ENCODE measurements at regions not wholly inside any gene's neighbourhood (a gene's known extent, or its start where the extent isn't known, plus 50 kb on each side); places are given as distances from the start of the nearest gene placed in this dataset.

DNA sequence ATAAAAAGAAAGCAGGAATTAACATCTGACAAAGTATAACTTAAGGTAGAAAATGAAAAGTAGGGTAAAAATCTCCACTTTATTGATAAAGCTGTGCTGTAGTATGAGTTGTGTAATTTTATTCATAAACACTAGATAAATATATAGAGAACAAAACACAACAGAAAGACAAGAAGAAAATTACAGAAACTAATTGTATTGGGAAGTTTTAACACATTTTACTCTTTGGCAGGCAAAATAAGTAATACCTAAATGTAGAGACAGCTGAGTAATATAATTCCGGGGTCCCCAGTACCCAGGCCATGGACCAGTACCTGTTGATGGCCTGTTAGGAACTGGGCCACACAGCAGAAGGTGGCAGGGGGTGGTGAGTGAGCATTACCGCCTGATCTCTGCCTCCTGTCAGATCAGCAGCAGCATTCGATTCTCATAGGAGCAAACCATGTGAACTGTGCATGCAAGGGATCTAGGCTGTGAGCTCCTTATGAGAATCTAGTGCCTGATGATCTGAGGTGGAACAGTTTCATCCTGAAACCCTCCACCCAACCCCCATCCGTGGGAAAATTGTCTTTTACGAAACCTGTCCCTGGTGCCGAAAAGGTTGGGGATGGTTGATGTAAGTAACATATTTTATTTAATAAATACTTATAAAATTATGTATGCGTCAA lies 84.4 kb upstream of the ETV6 start:
- DNase-seq (ENCODE audit: low read depth in 4 of 4, low spot score in 3 of 4): no peak

GRCh38 chr12:11565752-11566151 lies 83.7 kb upstream of the ETV6 start:
- no peak for DNase-seq (ENCODE audit: low read depth in 4 of 4, low spot score in 3 of 4)

GRCh38 chr12:11568155-11568761 lies 81.2 kb upstream of the ETV6 start:
- no peak for DNase-seq (ENCODE audit: low read depth in 4 of 4, low spot score in 3 of 4)

GRCh38 chr12:11568762-11569478 lies 80.6 kb upstream of the ETV6 start:
- DNase-seq (ENCODE audit: low read depth in 4 of 4, low spot score in 3 of 4): no peak

- DNase-seq (ENCODE audit: low read depth in 4 of 4, low spot score in 3 of 4): no peak
These were observed 79.8 kb upstream of the ETV6 start for GRCh38 chr12:11569716-11570115.

DNA sequence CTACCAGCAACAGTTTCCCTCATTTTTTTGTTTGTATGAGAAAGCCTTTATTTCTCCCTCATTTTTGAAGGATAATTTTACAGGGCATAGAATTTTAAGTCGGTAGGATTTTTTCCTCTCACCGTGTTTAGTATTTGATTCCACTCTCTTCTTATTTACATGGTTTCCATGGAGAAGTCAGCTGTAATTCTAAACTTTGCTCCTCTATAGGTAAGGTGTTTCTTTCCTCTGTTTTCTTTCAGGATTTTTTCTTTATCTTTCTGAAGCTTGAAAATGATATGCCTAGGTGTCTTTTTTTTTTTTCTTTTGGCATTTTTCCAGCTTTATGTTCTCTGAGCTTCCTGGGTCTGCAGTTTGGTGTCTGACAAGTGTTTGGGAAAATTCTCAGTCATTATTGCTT lies 75.6 kb upstream of the ETV6 start:
- DNase-seq (ENCODE audit: low read depth in 4 of 4, low spot score in 3 of 4): no peak

GRCh38 chr12:11576104-11576503 lies 73.4 kb upstream of the ETV6 start:
- DNase-seq (ENCODE audit: low read depth in 4 of 4, low spot score in 3 of 4): no peak

DNA sequence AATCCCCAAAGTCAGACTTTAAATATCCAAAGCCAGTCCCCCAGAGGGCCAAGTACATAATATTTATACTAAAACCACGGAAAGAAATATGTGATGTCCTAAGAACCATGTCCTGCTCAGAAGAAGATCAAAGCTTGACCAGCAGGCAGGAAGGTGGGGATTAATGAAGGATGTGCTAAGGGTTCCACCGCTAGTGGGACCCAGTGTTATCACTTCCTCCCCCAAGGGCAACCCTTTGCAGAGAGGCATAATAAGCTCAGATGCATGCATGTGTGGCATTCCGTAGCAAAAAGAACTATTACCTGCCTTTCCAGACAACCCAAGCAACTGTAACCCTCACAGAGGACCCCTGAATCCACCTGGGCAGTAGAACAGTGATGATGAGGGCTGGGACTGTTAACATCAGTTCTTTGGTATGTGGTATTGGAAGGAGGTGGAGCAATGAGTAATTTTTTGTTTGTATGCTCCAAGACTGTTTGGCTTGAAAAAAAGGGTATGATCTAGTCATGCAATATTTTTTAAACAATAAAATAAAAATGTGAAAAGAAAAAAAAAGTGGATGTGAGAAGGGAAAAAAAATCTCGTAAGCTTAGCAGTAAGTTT lies 71.7 kb upstream of the ETV6 start:
- no peak for DNase-seq (ENCODE audit: low read depth in 4 of 4, low spot score in 3 of 4)

- DNase-seq (ENCODE audit: low read depth in 4 of 4, low spot score in 3 of 4): no peak
These were observed 70.9 kb upstream of the ETV6 start for GRCh38 chr12:11578461-11578993.

- no peak for DNase-seq (ENCODE audit: low read depth in 4 of 4, low spot score in 3 of 4)
These were observed 69.2 kb upstream of the ETV6 start for GRCh38 chr12:11580125-11580751.

DNA sequence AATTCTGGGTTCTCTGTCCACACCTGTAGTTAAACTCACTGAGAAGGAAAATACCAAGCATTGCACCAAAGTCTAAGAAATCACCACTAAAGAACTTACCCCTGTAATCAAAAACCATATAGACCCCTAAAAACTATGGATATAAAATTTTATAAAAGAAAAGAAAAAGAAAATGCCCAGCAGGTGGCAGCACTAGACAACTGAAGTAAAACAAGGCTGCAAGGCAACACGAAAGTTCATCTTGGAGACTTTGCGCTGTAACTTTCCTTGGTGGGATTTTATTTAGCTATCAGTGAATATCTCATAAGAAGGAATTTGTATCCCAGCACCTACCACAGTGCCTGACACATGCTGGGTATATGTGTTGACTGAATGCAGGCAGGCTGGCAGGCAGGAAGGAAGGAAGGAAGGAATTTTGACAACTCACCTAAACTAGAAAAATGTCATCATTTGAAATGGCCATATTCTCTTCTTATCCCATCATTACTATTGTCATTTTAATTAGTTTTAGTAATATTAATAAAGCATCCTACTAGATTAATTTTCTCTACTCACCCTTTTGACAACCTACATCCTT lies 68.2 kb upstream of the ETV6 start:
- DNase-seq (ENCODE audit: low read depth in 4 of 4, low spot score in 3 of 4): peak; percentile 50 to 70 (median 60)

- no peak for DNase-seq (ENCODE audit: low read depth in 4 of 4, low spot score in 3 of 4)
These were observed 65.1 kb upstream of the ETV6 start for GRCh38 chr12:11584221-11584855.

DNA sequence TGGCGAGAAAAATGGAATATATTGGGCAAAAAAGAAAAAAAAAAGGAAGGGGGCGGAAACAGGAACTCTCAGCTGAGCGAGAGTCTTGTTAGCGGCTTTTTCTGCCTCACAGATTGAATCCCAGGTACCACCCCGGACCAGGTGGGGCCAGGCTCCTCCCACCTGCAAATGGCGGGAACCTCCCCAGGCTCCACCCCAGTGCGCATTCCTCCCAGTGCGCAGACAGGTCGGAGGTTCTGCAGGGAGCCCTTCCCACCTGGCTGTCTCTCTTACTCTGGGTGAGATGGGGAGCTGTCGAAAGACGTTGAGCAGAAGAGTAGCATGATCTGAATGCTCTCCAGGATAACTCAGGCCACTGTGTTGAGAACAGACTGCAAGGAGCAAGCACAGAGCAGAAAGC lies 57.0 kb upstream of the ETV6 start:
- no peak for DNase-seq (ENCODE audit: low read depth in 4 of 4, low spot score in 3 of 4)

GRCh38 chr12:11593013-11593412 lies 56.5 kb upstream of the ETV6 start:
- no peak for DNase-seq (ENCODE audit: low read depth in 4 of 4, low spot score in 3 of 4)

- DNase-seq (ENCODE audit: low read depth in 4 of 4, low spot score in 3 of 4): no peak
These were observed 54.4 kb upstream of the ETV6 start for GRCh38 chr12:11595080-11595479.

DNA sequence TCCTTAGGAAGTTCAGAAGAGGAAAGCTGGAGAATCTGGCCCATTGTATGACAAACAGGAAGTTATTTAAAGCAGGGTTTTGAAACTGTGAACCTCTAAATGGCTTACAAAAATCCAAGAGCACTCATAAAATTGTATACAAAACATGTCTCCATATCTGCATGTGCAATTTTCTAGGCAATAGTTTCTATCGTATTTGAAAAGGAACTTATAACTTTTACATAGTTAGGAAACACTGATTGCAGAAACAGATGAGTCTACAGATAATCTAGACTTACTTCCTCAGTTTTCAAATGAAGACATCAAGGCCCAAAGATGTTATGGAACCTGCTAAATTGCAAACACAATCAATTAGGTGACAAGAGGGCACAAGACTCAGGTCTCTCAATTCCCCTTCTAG lies 53.3 kb upstream of the ETV6 start:
- no peak for DNase-seq (ENCODE audit: low read depth in 4 of 4, low spot score in 3 of 4)

GRCh38 chr12:11598900-11599299 lies 50.6 kb upstream of the ETV6 start:
- no peak for DNase-seq (ENCODE audit: low read depth in 4 of 4, low spot score in 3 of 4)

Measured in right renal pelvis (tissue), 4 donors.